GM21526 (cell line): ENCODE measurements at regions not wholly inside any gene's neighbourhood (a gene's known extent, or its start where the extent isn't known, plus 50 kb on each side); places are given as distances from the start of the nearest gene placed in this dataset.
A peak's percentile ranks its signal among the peaks of the same experiment; 100 is the strongest.

ENCODE experiments used
- ATAC-seq: cut with Tn5 transposase; IDR thresholded peaks from one replicate; pipeline ENCODE4 v1.9.1; 2021; ENCODE audit warnings: moderate library complexity; ENCODE audit not compliant: unreplicated experiment, low FRiP score

GRCh38 chr14:53331921-53332320 is 178.8 kb upstream of the DDHD1 start:
- ATAC-seq = no peak

- ATAC-seq = no peak
Observed at GRCh38 chr14:53331247-53331646, 178.1 kb upstream of the DDHD1 start.

GRCh38 chr14:53330441-53330840 is 177.3 kb upstream of the DDHD1 start:
- no peak for ATAC-seq

GRCh38 chr14:53328841-53329240 is 175.7 kb upstream of the DDHD1 start:
- no peak for ATAC-seq

GRCh38 chr14:53327716-53328115 is 174.6 kb upstream of the DDHD1 start:
- no peak for ATAC-seq

GRCh38 chr14:53325176-53325806 is 172.2 kb upstream of the DDHD1 start:
- ATAC-seq = no peak

- ATAC-seq = no peak
Observed at GRCh38 chr14:53316504-53316903, 163.4 kb upstream of the DDHD1 start.

- ATAC-seq = peak; percentile 88
Observed at GRCh38 chr14:53310412-53310811, 157.3 kb upstream of the DDHD1 start.

- ATAC-seq = no peak
Observed at GRCh38 chr14:53306911-53307310, 153.8 kb upstream of the DDHD1 start.

GRCh38 chr14:53306267-53306721 is 153.2 kb upstream of the DDHD1 start:
- no peak for ATAC-seq

GRCh38 chr14:53304726-53305381 is 151.7 kb upstream of the DDHD1 start:
- no peak for ATAC-seq

- no peak for ATAC-seq
Observed at GRCh38 chr14:53295985-53296582, 143.0 kb upstream of the DDHD1 start.

- ATAC-seq = no peak
Observed at GRCh38 chr14:53295372-53295771, 142.2 kb upstream of the DDHD1 start.

- ATAC-seq = no peak
Observed at GRCh38 chr14:53286301-53286700, 133.2 kb upstream of the DDHD1 start.

- no peak for ATAC-seq
Observed at GRCh38 chr14:53285821-53286220, 132.7 kb upstream of the DDHD1 start.

GRCh38 chr14:53285064-53285463 is 131.9 kb upstream of the DDHD1 start:
- no peak for ATAC-seq

GRCh38 chr14:53278602-53279506 is 125.7 kb upstream of the DDHD1 start:
- no peak for ATAC-seq

GRCh38 chr14:53273671-53274072 is 120.5 kb upstream of the DDHD1 start:
- ATAC-seq = no peak

- no peak for ATAC-seq
Observed at GRCh38 chr14:53265025-53265424, 111.9 kb upstream of the DDHD1 start.

GRCh38 chr14:53260928-53261327 is 107.8 kb upstream of the DDHD1 start:
- ATAC-seq = no peak

GRCh38 chr14:53260286-53260685 is 107.2 kb upstream of the DDHD1 start:
- no peak for ATAC-seq
